Bone marrow (tissue), 2 donors: ENCODE measurements at regions not wholly inside any gene's neighbourhood (a gene's known extent, or its start where the extent isn't known, plus 50 kb on each side); places are given as distances from the start of the nearest gene placed in this dataset.

Experiments used
- DNase-seq, 2 donors: peaks; one replicate each; lab custom pipeline; 2025; lab: John Stamatoyannopoulos, UW

DNA sequence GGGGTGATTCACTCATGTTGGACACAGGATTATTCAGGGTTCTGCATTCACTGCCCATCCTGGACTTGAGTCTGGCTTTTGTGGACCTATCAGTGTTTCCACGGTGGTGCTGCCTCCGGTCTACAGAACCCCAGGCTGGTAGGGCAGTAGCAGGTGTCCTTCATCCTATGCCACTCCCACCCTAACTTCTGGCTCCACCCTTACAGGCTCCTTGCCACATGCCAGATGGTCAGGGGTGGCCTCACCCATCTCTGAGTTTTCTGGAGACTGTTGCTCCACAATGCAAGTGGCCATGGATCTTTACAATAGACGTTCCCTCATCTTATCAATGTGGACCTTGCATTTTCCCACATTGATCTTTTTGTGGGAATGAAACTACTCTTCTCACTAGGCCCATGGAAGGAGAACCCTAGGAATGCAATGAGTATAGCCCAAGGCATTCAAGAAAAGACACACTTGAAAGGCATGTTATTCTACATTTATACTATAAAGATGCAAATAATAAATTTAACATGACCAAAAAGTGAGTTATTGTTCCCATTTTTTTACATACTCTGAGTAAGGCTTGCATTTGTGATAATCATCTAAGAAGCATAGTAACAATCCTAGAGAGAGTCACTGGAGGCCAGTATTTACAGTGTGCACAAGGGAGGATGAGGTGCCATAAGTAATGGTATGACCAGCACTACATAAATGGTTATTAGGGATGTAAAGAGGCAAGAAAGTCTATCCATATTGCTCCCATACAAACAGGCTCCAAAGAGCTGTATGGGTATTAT, 57.4 kb upstream of the ADO start:
- no peak for DNase-seq

DNA sequence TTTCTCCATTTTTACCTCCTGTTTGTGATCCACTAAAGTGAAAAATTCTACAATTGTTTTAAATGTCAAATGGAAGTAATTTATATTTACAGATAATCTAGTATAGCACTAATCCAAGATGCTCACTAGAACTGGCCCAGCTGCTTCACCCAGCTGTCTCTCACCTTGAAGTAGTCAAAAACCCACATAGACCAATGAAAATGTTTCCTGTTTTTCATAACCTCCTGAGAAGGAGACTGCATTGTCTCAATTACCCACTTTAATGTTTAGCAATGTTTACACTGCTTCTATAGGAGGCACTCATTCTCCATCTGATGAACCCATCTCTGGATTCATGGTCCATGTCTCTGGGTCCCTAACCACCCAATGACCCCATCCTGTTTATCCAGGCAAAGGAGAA, 56.1 kb upstream of the ADO start:
- no peak for DNase-seq

DNA sequence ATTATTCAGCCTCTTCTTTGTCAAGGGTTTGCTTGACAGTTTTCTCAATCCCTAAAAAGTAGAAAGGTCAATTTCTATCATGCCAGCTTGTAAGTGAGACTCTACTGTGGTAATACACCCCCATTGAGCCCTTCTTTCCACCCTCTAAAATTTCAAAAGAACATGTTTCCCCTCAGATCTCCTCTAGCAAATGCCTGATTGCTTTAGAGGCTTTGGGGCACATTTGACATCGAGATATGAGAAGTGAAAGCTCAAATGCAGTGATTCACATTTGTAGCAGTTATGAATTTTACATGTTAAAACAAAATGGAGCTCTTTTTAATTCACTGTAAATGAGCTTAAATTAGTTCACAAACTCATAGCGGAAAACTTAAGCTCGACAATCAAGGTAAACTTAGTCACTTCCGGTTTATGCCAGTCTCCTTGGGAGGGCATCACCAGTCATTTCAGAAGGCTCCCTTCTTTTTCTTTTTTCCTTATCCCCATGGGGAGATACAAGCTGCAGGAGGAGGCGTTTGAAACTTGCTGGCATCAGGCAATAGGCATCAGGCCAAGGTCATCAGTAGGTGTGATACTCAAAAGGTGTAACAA, 55.3 kb upstream of the ADO start:
- no peak for DNase-seq
